ENCODE measurements at regions not wholly inside any gene's neighbourhood (a gene's known extent, or its start where the extent isn't known, plus 50 kb on each side); places are given as distances from the start of the nearest gene placed in this dataset.
"Not testable (repeated sequence)": the region's sequence is repeated elsewhere in the genome, so short reads cannot be mapped to it uniquely, and the experiment has no call there.

DNA sequence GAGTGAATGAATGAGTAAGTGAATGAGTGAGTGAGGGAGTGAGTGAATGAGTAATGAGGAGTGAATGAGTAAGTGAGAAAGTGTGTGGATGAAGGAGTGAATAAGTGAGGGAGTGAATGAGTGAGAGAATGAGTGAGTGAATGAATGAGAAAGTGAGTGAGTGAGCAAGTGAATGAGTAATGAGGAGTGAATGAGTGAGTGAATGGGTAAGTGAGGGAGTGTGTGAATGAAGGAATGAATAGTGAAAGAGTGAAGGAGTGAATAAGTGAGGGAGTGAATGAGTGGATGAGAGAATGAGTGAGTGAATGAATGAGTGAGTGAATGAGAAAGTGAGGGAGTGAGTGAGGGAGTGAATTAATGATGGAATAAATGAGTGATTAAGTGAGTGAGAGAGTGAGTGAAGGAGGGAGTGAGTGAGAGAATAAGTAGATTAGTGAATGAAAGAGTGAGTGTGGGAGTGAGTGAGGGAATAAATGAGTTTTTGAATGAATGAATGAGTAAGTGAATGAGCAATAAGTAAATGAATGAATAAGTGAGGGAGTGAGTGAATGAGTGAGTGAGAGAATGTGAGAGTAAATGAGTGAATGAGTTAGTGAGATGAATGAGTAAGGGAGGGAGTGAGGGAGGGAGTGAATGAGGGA lies 364.5 kb downstream of the ADGRD1 start:
- no peak for DNase-seq

DNA sequence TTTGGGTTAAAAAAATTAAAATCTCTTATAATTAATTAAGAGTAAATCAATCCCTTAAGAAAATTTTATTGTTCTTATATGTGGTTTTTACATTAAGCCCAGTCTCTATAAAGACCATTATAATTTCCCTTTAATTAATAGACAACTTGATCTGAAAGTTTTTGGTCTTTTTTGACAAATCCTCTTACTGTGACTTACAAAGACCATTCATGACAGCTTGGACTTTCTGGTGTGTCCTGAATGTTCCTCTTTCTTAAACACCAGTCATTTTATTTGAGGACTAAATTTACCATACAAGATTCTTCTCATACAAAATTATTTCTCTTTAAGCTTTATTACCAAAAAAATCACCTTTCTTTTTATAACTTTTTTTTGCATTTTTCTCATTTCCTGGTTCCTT lies 368.3 kb downstream of the ADGRD1 start:
- no peak for DNase-seq

GRCh38 chr12:131322460-131322859 lies 368.8 kb downstream of the ADGRD1 start:
- not testable (repeated sequence) for DNase-seq

DNA sequence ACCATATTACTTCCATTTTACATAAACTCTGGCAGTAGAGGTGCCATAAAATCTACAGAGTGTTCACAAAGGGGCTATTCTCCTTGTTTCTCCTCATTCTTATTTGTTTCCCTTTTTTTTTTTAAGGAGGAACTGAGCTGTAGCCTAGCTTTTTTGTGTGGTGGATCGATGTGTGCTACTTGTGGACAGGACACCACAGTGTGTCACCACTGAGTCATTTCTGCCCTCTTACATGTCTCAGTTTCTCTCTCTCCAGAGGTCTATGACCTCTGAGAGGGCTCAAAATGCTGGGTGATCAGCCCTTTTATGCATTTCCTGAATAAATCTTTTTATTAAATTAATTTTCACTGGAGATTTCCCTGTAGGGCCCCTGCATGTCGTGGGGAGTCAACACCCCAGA lies 370.2 kb downstream of the ADGRD1 start:
- no peak for DNase-seq

- DNase-seq = no peak
Observed at GRCh38 chr12:131327521-131328488, 374.1 kb downstream of the ADGRD1 start.

GRCh38 chr12:131328861-131329845 lies 375.4 kb downstream of the ADGRD1 start:
- not testable (repeated sequence) for DNase-seq

GRCh38 chr12:131330106-131330815 lies 376.6 kb downstream of the ADGRD1 start:
- no peak for DNase-seq

- no peak for DNase-seq
Observed at GRCh38 chr12:131331148-131331750, 377.5 kb downstream of the ADGRD1 start.

GRCh38 chr12:131332224-131332623 lies 378.5 kb downstream of the ADGRD1 start:
- no peak for DNase-seq

GRCh38 chr12:131333136-131333535 lies 377.8 kb upstream of the SFSWAP start:
- no peak for DNase-seq

GRCh38 chr12:131333621-131334440 lies 377.1 kb upstream of the SFSWAP start:
- no peak for DNase-seq

DNA sequence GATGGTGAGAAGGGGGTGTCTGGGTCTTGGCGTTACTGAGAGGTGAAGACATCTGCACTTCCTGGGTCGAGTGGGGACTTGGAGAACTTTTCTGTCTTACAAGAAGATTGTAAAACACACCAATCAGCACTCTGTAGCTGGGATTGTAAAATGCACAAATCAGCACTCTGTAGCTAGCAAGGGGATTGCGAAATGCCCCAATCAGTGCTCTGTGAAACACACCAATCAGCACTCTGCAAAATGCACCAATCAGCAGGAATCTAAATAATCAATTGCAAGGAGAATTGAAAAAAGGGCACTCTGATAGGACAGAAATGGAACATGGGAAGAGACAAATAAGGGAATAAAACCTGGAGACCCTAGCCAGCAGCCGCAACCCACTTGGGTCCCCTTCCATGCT lies 376.1 kb upstream of the SFSWAP start:
- no peak for DNase-seq

GRCh38 chr12:131335456-131335855 lies 375.4 kb upstream of the SFSWAP start:
- no peak for DNase-seq

- not testable (repeated sequence) for DNase-seq
Observed at GRCh38 chr12:131337861-131338260, 373.0 kb upstream of the SFSWAP start.

DNA sequence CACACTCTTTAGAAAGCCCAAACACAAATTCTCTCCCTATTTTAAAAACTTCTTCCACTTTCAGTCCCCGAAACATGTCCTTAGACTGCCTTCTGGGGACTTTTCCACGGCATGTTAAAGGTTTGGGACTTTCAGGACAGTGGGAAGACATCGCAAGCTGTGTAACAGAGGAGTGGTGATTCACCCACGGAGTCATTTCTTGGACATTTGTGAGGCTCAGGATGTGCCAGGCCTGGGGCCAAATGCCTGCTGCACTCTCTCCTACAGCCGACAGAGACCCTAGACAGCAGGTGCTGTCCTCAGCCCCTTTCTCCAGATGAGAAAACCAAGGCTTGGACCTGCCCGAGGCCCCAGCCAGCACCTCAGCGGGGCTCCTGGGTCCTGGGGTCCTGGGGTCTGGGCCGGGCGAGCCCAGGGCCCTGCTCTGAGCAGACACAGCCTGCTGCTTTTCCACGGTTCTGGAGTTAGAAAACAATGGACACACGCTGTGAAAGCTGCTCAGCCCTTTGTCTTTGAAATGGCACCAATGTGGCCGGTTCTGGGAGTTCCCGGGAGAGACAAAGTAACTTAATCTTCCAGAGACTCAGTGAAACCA lies 370.2 kb upstream of the SFSWAP start:
- DNase-seq = no peak

- not testable (repeated sequence) for DNase-seq
Observed at GRCh38 chr12:131341608-131342007, 369.3 kb upstream of the SFSWAP start.

GRCh38 chr12:131343436-131343835 lies 367.5 kb upstream of the SFSWAP start:
- DNase-seq = not testable (repeated sequence)

DNA sequence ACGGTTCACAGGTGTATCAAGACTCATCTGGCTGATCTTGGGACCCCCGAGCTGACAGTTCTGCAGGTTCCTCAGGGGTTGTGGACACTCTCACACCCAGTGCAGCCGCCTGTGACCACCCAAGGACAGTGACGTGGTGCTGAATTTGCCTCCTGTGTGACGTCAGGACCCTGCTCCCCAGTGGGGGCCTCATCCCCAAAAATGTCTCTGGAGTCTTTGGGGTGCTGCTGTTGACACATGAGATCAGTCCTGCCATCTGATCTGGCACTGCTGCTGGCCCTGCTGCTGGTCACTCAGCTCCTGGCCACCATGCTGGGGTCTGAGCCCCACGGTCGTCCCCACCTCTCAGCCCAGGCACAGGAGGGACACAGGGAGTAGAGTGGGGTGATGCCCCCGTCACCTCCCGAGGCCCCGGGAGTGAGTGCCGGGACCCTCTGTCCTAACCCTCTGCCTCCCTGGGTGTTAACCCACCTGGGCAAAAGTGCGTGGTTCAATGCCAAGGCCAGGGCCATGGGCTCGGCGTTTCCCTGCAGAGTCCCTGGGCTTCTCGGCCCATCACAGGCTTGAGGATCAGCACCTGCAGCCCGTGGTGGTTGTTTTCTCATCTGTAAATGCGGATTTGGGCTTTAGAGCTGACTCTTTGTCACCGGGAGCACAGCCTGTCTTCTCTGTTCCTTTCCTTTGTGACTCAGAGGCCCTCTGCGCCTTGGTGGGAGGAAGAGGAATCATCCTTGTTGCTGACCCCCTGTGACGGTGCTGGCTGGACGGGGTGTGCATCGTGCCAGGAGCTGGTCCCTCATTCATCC lies 366.0 kb upstream of the SFSWAP start:
- not testable (repeated sequence) for DNase-seq
